ENCODE measurements at regions not wholly inside any gene's neighbourhood (a gene's known extent, or its start where the extent isn't known, plus 50 kb on each side); places are given as distances from the start of the nearest gene placed in this dataset.

DNA sequence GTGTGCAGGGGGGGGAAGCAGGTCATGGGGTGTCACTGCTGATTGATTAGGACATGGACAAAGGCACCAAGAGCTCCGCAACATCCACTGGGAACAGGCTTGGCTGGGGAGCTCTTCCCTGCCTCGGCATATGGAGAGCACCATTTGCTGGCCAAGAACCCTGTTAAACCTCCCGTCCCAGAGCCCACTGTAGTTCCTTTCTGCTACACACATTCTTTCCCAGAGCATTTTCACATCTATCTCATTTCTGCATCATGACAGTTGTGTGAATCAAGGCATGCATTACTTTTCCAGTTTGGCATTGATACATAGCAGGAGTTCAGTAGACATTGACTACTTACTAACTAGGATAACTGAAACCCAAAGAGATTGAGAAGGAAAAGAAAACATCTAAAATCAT is 333.4 kb upstream of the B3GAT1 start:
- no peak for DNase-seq (ENCODE audit: low spot score)

DNA sequence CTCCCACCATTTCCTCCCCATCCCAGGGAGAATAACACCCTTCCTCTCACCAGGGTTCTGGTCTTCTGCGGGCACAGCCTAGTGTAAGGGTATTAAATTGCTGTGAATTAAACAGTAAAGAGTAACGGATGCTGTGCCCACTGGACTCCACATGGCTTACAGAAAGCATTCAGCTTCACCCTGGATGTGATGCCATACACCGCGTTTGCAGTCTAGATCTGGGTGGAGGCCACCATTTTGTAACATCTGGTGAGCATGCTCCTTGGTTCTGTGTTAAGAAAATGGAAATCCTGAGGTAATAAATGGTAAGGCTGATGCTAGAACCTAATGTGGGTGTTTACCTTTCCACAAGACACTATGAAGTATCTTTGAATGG is 331.8 kb upstream of the B3GAT1 start:
- no peak for DNase-seq (ENCODE audit: low spot score)

DNA sequence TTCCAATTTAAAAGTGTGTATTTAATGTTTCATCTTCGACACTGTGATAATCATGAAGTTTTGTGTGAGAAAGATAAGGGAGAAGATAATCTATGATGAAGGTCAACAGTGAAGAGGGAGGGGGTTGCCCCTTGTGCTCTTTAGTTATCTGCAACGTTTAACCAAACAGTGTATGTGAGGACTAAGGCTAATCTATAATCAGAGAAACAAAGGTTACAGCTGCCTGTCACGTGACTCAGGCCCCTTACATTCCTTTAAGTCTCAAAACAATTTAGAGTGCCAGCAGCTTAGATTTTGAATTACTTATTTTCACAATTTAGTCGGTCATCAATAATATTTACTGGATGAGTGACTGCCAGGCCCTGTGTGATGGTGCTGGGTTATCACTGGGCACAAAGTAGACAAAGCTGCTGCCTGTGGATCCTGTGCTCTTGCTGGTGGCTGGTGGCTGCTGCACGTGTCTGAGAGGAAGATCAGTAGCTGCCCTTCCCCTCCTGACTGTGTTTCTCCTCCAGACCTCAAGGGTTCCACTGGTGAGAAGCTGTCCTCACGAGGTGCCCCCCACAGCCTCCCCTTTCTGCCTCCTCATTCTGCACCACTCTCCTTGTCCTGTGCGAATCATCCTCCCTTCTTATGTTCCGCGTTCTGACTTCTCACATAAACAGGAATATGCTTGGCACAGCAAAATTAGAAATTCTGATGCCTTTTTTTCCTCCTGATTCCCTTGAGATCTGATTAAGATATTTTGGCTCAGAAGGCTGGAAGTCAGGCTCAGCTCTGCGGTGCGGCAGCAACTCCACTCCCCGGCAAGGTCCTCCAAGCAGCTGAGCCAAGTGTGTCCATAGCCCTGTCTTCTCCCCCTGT is 331.1 kb upstream of the B3GAT1 start:
- DNase-seq (ENCODE audit: low spot score): no peak

DNA sequence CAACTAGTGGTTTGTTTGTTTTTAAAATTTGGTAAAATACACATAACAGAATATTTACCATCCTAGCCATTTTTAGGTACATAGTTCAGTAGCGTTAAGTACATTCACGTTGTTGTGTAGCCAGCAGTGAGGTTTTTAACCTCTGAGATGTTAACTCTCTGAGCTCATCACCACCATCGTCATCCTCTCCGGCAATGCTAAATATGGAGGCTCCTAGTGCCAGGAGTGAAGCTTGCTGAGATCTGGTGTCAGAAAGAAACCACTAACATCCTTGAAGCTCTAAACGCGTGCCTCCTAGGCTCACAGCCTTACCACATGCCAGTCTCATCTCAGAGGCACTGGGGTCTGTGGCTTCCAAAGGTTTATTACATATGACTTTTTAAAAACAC is 330.2 kb upstream of the B3GAT1 start:
- no peak for DNase-seq (ENCODE audit: low spot score)

DNA sequence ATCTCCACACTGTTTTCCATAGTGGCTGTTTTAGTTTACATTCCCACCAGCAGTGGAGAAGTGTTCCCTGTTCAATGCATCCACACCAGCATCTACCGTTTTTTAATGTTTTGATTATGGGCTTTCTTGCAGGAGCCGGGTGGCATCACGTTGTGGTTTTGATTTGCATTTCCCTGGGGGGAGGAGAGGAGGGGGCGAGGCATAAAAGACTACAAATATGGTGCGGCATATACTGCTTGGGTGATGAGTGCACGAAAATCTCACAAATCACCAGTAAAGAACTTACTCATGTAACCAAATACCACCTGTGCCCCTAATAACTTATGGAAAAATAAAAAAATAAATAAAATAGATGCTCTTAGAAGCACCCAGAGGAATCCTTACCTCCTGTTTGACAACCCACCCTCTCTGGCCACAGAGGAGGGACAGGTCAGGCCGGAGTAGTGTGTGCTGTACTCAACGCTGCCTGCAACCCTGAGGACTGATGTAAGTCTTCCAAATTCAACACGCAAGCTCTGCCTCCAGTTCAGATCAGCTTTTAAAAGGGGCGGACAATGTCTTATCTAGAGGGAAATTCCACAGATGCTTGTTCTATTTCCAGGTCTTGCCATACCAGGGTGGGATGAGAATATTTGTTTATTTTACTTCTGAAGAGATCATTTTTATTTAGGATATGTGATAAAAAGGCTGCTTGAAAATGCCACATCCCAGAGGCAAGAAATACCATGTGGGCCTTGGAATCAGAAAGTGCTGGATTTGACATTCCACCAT is 329.6 kb upstream of the B3GAT1 start:
- no peak for DNase-seq (ENCODE audit: low spot score)

DNA sequence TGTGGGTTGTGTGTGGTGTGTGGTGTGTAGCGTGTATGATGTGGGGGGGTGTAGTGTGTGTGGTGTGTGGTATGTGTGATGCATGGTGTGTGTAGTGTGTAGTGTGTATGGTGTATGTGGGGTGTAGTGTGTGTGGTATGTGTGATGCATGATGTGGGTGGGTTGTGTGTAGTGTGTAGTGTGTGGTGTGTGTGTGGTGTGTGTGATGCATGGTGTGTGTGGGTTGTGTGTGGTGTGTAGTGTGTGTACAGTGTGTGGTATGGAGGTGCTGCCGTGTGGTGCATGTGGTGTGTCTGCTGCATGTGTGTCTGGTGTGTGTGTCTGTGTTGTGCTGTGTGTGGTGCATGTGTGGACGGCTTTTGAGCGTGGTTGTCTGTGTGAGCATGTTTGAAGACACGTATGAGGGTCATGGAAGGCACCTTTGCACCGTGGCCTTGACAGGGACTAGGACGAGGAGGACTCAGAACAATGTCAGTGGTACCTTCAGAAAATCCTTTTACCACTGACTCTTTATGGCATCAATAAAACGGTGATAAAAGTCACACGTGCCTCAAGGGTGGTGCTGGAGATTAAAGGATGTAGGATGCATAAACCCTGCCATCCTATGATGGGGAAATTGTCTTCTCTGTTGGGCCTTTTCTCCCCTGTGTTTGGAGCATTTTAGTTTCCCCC is 328.7 kb upstream of the B3GAT1 start:
- DNase-seq (ENCODE audit: low spot score): no peak

DNA sequence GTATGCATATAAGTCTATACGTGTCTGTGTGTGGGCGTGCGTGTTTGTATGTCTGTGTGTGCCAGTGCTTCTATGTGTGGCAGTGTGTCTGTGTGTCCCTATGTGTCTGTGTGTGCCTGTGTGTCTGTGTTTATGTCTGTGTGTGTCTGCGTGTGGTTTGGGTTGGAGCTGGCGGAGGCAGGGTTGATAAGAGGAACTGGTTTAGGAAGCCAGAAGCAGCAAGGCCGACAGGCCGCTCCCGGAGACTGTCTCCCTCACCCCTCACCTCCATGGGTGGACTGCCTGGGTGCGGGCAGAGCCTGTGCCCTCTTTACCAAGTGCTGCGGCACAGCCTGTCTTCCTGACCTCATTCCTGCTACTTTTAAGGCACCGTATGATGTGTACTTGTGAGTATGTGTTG is 327.1 kb upstream of the B3GAT1 start:
- no peak for DNase-seq (ENCODE audit: low spot score)

DNA sequence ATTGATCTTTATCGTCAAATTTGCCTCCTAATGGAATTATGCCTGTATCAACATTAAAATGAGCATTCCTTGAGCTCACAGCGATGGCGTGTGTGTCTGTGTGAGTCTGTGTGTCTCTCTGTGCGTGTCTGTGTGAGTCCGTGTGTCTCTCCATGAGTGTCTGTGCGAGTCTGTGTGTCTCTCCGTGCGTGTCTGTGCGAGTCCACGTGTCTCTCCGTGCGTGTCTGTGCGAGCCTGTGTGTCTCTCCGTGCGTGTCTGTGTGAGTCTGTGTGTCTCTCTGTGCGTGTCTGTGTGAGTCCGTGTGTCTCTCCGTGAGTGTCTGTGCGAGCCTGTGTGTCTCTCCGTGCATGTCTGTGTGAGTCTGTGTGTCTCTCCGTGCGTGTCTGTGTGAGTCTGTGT is 326.5 kb upstream of the B3GAT1 start:
- no peak for DNase-seq (ENCODE audit: low spot score)

DNA sequence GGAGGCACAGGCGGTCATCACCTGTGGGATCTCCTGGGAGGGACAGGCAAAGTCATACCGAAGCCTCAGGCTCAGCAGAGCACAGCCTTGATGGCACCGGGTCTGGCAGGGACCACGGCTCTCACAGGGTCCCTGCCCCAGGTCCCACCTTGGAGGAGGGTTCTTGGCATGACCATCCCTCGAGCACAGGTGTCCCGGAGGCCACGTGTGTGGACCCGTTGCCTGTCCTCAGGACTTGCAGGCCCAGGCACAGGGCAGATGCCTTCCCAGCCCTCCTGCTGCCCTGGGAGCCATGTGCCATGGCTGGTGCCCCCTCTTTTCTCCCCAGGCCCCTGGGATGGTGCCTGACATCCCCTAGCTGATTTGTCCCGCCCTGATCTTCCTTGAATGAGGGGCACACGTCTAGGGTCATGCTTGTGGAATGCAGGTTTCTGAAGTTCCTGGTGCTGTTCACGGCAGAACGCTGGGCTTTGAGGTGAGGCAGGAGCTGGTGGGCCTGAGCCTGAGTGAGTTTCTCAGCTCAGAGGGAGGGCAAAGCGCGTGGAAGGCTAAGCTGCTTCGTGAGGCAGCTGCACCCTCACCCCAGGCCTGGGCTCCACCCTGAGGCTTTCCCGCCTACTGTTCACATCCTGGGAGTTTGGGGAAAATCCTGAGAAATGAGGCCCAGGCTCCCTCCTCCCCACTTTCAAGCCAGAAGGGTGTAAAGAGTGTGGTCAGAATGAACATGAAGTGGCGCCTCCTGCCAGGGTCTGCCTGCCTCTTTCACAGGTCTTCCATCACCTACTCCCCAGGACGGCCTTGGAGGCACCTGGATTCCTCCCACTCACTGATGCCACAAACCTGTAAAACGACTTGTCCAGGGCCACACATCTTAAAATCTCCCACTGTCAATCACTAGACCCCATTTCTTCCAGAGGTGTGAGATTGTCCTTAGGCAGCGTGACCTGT is 325.8 kb upstream of the B3GAT1 start:
- no peak for DNase-seq (ENCODE audit: low spot score)

DNA sequence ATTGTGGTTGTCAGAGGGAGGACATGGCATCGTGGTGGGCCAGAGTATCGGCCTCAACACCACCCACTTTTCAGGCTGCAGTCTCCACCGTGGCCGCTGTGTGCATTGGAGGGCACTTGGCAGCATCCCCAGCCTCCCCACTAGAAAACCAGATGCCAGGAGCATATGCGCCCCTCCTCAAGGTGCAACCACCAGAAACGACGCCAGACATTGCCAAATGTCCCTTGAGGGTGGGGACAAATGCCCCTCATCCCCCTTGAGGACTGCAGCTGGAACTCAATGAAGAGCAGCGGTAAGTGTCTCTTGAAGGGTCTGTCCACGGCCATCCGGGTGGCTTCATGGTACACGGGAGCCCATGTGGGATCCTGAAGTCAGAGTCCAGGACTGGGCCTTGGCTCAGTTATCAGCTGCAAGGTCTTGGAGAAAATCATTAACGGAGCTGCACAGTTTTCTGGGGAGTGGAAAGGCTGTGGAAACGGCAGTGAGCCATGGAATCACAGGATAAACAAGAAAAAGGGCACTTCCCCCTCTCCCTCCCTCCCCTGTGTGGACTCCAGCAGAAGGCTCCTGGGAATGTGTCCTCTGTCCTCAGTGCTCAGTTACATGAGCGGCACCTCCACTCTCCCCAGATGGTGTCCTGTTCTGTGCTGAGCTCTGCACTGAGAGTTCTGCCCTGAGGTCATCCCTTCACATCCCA is 324.4 kb upstream of the B3GAT1 start:
- DNase-seq (ENCODE audit: low spot score): no peak

DNA sequence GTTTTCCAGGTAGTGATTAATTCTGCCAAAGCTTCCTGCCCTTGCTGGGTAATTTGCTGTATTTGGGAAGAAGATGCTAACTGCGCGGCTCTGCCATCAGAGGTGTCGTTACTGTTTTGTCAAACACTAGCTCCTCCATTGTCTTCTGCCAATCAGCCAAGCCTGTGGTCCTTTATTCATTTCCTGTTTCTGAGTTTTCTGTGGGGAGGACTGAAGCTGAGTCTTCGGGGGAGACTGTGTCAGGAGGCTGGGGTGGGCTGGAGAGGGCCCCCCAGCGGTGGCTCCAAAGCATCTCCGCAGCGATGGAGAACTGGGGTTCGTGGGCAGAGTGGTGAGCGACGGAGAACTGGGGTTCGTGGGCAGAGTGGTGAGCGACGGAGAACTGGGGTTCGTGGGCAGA is 322.9 kb upstream of the B3GAT1 start:
- DNase-seq (ENCODE audit: low spot score): no peak

DNA sequence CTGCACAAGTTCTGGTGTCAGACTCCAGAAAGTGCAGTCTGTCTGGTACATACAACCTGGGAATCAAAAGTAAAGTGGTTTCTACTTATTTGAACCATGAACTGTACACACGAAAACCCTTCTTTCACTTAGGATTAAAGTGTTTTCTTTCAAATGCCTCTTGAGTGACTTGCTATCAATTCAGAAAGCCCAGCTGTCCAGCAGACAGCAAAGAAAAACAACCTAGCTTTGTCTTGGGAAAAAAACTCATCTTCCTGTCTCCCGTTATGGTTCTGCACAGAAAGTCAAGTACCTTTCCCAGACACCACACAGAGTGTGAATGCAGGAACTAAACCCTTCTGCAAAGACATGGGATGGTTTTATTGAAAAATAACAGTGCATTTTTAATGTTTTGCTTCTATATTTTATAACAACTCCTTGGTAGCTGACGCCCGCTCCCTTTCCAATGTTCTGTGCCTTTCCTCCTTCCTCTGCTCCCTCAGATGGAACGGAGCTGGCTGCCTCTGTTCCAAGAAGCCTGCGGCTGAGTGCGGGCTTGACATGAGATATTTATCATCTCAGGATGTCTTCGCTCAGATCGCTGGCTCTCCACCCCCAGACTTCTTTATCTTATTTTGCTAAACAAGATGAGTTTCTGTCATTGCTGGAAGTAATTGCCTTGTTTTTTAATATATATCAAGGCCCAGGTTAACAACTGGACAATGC is 322.3 kb upstream of the B3GAT1 start:
- no peak for DNase-seq (ENCODE audit: low spot score)

DNA sequence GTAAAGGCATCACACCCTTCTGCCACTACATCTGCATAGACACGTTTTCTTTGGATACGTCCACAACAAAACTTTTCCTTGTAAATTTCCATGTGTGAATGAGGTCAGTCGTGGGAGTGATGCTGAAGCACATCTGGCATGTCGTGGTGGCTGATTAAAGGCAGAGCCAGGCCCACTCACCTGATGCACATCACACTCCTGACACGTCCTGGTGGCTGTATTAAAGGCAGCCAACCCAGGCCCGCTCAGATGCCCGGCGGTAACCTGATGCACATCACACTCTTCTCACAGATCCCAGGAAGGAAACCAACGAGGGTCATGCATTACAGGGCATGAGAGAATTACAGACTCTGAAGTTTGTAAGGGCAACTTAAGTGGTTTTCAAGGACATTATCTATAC is 321.6 kb upstream of the B3GAT1 start:
- no peak for DNase-seq (ENCODE audit: low spot score)

DNA sequence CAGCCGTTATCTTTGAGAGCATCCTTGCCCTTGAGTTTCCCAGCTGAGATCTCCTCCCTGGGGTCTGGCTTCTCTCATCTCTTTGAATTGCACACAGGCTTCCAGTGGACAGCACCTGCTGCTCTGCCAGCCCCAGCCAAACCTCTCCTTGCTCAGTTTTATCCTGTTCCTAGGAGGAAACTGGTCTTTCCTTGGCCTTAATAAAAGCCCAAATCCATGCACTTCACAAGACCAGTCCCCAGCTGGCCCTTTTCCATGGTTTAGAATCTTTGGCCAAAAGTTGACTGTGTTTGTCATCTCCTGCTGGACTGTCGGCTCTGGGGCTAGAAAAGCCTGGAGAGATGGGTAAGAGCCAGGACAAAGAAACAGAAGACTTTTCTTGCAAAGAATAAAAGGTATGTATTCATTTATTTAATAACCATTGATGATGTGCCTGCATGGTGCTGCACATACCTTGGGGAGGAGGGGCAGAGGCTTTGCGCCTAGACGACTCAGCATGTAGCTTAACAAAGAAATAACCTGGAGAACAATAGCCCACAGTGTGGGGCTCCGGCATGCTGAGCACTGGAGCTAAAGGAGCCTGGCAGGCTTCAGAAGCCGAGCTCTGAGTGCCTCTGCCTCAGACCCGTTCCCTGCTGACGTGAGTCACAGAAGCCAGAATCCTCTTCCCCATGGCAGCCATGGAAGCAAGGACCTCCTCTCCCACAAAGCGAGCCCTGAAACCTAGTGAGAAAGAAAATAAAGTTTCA is 319.3 kb upstream of the B3GAT1 start:
- no peak for DNase-seq (ENCODE audit: low spot score)

DNA sequence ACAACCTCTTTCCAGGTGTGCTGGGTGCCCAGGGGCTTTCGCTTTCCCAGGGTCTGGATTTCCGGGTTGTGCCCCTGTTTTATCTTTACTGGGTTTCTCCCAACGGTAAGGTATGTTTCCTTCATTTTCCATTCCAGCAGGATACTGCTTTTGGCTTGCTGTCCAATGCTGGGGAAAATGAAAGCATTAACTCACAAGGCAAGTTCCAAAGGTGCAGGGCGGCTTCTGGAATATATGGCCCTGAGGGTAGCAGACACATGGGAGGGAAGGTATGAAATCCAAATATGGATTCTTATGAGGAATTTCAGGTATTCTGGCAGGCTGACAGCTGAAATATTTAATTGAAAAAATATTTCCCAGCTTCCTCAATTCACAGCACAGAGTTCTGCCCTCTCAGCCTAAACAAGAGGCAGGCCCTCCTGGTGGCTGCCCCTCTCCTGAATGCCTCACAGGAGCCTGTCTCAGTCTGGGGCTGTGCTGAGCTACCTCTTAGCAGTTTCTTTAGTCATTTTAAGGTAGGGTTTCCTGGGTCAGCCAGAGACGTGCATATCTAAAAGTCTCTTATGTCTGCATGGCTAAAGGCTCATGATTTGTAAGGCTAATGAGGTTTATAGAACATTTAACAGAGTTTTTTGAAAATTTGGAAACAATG is 318.6 kb upstream of the B3GAT1 start:
- DNase-seq (ENCODE audit: low spot score): no peak

DNA sequence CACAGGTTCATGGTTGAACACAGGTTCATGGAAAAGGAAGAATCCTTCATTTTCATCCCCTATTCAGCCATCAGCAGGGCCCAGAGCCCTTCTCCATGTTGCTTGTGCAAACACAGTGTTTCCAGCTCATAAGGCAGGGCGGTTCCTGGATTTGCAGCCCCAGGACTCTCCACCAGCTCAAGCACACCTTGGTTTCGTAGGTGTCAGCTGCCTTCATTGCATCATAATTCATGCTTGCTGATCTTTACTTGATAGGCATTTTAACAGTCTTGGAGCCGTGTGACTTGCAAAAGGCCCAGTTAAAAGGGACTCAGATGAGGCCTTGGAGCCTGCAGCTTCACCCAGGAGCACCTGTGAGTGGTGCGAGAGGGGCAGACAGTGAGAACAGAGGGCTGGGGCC is 318.1 kb upstream of the B3GAT1 start:
- DNase-seq (ENCODE audit: low spot score): no peak

DNA sequence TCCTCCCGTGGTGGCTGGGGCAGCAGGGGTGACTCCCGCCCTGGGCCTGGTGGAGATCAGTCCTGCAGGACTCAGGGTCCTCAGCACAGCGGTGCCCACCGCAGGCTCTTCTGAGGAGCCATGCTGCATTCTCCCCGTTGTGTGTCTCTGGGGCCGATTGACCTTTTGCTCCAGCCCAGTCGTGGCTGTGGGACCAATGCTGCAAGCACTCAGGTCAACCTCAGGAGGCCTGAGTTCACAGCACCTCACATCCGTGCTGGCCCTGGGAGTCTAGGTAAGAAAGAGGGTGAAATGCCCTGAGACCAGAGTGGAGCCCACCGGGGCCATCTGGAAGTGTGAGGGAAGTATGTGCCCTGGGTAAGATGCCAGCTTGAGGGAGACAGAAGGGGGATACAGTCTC is 316.1 kb upstream of the B3GAT1 start:
- no peak for DNase-seq (ENCODE audit: low spot score)

DNA sequence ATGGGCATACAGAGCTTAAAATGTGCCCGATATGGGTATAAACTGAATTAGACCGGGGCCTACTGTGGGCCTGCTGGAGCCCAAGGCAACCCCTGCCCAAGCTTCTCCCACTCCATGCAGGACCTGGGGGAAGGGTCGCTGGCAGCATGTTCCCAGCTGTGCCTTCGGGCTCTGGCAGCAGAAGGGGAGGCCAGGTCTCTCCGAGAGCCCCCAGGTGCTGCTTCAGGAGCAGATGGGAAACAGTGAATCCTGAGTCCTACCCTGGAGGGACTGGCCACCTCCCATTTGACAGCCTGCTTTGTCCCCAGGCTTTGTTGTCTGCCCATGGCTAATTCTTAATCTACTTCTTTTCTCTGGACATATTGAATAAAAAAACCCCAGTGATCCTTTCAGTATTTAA is 315.6 kb upstream of the B3GAT1 start:
- DNase-seq (ENCODE audit: low spot score): no peak

DNA sequence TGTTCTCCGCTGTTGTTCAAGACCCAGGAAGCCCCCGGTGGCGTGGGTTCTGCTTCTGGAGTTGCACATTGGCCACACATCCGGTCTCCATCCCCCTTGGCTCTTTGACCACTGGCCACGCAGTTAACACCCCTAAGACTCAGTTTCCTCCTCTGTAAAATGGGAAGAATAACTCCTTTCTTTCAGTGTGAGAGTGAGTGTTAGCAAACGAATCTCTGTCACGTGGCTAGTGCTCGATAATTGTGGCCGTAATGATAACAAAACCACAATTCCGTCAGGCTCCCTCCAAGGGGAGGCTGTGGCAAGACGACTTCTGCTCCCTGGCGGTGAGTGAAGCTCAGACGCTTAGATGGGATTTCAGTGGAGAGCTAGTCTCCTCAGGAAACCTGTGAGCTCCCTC is 315.2 kb upstream of the B3GAT1 start:
- no peak for DNase-seq (ENCODE audit: low spot score)
